COLO668 (cell line): ENCODE measurements at regions not wholly inside any gene's neighbourhood (a gene's known extent, or its start where the extent isn't known, plus 50 kb on each side); places are given as distances from the start of the nearest gene placed in this dataset.
A peak's percentile ranks its signal among the peaks of the same experiment; 100 is the strongest.

Experiments
- DNase-seq: peaks from one replicate; lab custom pipeline; 2025; ENCODE audit not compliant: unreplicated experiment; lab: John Stamatoyannopoulos, UW

- peak; percentile 28 for DNase-seq
These were observed 67.1 kb upstream of the ZNF469 start for GRCh38 chr16:88315543-88316105.

DNA sequence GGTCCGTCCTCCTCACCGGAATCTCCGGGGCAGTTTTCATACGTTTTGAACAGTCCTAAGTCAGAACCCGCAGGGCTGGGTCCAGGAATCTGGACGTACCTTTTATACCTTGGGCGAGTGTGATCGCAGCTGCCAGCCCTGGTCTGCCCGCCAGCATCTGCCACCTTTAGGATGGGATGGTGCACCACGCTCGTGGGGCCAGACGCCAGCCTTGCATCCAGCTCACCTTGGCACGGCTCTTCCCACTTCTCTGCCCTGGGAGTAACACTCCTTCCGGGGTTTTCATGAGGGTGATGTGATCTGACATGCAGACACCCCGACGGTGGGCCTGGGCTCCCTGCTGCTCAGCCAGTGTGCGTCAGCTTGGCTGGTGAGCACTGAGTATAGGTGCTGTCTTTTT is 66.6 kb upstream of the ZNF469 start:
- no peak for DNase-seq

DNA sequence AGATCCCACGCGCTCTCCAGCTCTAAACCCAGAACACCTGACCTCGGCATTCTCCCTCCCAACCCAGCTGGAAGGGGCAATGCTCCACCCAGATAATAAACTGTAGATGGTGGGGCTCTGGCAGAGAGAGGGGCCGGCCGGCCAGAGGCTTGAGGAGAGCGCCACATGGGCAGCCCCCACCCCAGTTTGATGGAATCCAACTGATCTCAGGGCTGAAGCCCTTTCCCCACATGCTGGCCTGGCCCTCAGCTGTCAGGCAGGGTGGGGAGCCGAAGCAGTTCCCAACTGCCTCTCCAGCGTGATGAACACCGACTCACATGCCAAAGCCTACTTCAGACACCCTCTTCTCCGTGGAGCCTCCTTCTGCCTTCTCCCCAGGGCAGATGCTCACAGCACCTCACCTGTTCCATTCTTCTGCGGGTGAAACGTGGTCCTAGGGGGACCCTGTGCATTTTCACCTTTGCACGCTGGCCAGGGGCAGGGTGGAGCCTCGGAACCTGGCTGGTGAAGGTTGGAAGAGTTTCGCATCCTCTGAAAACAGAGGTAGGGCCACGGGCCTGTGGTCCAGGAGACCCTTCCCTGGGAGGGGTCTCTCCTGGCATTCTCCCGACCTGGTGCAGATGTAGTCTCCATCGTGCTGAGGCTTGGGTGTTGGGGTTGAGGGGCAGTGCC is 65.7 kb upstream of the ZNF469 start:
- no peak for DNase-seq

- DNase-seq: no peak
These were observed 65.2 kb upstream of the ZNF469 start for GRCh38 chr16:88317613-88317965.

DNA sequence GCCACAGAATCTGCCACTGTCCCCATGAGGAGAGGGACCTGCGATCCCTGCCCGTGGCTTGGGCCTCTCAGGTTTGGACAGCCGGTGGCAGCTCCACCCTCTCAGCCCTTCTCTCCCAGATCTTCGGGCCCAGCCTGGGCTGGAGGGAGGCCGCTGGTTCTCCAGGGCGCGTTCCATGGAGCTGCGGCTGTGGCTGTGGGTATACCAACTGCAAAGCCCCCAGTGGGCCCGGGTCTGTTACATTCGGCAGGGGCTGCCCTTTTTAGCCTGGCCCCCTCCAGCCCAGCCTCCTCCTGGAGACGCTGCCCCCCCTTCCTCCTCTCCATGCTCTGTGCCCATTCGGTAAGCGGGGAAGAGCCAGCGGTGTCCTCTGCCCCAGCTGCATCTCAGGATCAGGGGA is 64.7 kb upstream of the ZNF469 start:
- DNase-seq: no peak

GRCh38 chr16:88318521-88318920 is 64.2 kb upstream of the ZNF469 start:
- DNase-seq: no peak

- DNase-seq: no peak
These were observed 63.4 kb upstream of the ZNF469 start for GRCh38 chr16:88319116-88319965.

DNA sequence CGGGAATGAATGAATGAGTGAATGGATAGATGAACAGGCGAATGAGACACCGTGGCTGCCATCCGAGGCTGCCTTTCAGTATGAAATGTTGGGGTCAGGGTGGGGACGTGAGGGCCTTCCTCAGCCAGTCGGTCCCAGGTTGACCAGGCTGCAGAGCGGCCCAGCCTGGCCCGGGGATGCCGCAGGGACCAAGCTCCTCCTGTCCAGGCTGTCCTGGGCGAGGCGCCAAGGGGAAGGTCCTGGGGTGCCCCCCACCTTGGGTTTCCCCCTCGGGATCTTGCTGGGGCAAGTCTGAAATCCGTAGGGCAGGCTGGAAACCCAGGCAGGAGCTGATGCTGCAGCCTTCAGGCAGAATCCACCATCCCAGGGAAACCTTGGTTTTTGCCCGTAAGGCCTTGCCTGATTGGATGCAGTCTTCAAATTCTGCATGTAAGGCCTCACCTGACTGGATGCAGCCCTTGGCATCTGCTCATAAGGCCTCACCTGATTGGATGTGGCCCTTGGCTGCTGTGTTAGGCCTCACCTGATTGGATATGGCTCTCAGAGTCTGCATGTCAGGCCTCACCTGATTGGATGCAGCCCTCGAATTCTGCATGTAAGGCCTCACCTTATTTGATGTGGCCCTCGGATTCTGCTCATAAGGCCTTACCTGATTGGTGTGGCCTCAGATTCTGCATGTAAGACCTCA is 61.7 kb upstream of the ZNF469 start:
- DNase-seq: no peak

GRCh38 chr16:88321635-88322499 is 60.9 kb upstream of the ZNF469 start:
- DNase-seq: no peak

GRCh38 chr16:88322500-88322970 is 60.2 kb upstream of the ZNF469 start:
- DNase-seq: no peak

- DNase-seq: no peak
These were observed 59.7 kb upstream of the ZNF469 start for GRCh38 chr16:88323041-88323440.

GRCh38 chr16:88323546-88324330 is 59.0 kb upstream of the ZNF469 start:
- no peak for DNase-seq

DNA sequence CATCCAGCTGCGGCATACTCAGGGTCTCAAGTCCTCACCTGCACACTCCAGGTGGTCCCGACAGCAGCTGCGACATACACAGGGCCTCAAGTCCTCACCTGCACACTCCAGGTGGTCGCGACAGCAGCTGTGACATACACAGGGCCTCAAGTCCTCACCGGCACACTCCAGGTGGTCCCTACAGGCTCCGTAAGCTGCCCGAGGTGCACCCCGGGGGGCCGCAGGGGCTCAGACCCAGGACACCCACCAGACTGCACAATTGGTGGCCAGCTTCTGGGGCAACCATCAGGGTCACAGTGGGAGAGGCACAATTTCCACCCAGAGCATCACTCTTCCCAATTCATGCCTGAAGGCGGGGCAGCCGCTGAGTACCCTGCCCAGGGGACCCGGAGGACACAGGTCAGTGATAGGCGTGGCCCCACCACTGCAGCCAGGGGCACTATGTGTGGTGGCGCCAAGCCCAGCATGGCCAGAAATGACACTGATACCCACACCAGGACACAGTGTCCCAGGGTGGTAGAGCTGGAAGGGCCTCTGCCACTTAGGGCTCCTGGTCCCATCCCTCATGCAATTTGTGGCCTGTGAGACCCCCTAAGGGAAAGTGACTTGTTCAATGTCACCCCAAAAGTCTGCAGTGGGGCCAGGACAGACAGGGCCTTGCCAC is 57.5 kb upstream of the ZNF469 start:
- no peak for DNase-seq

DNA sequence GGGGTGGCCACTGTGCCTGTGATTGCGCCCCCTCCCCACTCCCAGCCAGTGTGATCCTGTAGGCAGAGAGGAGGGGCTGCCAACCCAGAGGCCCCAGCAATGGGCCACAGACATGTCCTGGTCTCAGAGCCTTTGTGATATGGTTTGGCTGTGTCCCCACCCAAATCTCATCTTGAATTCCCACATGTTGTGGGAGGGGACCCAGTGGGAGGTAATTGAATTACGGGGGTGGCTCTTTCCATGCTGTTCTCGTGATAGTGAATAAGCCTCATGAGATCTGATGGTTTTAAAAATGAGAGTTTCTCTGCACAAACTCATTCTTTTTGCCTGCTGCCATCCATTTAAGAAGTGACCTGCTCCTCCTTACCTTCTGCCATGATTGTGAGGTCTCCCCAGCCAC is 56.8 kb upstream of the ZNF469 start:
- DNase-seq: no peak

DNA sequence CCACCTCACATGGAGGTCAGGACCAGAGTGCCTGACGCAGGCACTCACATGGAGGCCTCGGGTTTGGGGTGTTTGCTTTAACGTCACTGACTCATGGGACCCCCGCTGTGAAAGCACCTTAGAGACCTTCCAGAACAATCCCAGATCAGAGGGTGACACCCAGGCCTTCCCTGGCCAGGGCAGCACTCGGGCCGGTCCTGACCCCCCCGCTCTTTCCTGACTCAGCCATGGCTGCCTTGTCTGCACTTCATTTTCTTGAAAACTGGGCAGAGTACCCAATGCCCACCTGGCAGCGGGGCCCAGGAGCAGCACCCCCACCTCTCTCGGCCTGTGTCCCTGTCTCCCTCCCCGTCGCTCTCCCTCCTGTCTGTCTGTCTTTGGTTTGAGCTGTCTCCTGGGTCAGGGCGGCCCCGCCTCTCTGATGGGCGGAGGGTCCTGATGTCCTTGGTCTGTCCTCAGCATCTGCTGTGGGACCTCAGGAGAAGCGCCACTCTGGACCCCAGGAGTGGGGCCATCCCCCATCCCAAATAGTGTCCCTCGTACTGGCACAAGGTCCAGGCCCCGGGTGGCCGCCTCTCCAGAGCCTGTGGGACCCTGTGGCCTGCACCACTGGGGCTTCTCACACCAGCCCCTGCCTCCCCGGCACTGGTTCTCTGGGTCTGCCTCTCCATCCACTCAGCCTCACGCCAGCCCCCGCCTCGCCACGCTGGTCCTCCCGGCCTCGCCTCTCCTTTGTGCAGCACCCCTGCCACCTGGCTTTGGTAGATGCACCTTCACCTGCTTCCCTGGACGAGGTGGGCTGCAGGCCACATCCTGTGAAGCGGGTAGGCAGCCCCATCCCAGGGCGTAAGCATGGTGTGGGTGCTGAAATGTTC is 55.9 kb upstream of the ZNF469 start:
- no peak for DNase-seq

GRCh38 chr16:88327561-88328312 is 55.0 kb upstream of the ZNF469 start:
- no peak for DNase-seq

DNA sequence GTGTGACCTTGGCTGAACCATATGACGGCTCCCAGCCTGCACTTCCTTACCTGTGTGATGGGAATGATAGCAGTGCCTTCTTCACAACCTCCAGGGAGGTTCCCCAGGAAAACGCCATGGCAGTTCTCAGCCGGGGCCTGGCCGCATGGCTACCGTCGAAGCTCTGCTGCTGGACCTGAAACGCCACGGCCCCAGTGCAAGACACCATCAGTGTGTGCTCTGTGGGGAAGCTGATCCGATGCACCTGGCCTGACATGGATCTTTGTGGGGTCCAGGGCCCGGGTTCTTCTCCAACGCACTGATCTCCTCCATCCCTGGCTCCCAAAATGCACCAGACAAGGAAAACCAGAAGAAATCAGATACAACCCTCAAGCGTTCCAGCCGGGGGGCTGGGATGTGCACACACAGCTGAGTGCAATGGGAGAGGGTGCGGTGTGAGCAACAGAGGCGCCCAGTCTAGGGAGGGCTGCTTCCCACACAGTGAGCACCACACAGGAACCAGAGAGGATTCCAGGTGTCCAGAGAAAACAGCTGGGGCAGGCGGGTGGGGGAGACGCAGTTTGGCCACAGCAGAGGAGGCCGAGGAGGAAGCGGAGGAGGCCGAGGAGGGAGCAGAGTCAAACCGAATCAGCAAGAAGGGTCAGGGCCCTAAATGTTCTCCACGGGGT is 54.3 kb upstream of the ZNF469 start:
- DNase-seq: no peak
